SKM-1 (cell line): ENCODE measurements at regions not wholly inside any gene's neighbourhood (a gene's known extent, or its start where the extent isn't known, plus 50 kb on each side); places are given as distances from the start of the nearest gene placed in this dataset.

Source experiments
- DNase-seq: peaks from one replicate; lab custom pipeline; 2025; ENCODE audit not compliant: unreplicated experiment; lab: John Stamatoyannopoulos, UW

DNA sequence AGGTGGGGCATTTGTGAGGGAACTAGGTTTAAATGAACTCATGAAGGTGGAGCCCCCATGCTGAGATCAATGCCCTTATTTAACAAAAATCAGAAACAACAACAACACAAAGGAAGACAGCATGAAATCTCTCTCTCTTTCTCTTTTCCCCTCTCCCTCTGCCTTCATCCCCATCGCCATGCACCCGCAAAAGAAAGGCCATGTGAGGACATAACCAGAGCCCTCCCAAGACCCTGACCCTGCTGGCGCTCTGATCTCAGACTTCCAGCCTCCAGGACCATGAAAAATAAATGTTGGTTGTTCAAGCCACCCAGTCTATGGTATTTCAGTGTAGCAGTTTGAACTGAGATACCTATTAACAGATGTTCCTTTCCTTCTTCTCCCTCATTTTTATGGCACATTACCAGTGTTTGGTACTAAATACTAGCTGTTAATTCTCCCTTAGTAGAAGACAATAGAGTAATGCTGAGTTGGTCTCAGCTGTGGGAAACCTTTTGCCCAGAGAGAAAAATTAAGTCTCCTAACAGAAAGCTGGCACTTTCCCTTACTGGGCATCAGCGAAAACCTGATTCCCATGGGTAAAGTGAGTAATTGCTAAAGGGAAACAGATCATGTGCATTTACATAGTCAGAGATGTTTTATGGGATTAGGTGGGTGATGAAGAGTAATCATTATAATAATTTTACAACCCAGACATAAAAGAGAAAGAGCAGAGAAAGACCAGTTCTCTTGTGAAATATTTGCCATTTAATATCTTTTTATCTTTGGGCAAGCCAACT, 264.0 kb upstream of the PLEKHG7 start:
- DNase-seq: no peak

DNA sequence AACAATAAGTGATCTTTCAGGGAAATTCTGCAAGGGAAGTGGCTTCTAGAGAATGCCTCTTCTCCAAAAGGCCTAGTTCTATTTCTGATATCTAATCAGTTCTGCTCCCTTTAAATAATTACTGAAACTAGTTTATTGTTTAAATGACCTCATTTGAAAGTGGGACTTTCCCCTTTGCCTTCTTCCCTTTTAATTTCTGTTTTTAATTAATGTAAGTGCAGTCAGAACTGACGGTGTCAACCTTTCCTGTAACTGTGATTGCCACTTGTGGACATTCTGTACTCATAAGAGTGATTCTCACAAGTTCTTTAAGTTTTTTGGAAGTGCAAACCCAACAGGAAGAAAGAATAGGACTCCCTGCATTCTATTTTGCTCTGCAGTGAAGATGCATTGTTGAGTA, 265.3 kb upstream of the PLEKHG7 start:
- no peak for DNase-seq

DNA sequence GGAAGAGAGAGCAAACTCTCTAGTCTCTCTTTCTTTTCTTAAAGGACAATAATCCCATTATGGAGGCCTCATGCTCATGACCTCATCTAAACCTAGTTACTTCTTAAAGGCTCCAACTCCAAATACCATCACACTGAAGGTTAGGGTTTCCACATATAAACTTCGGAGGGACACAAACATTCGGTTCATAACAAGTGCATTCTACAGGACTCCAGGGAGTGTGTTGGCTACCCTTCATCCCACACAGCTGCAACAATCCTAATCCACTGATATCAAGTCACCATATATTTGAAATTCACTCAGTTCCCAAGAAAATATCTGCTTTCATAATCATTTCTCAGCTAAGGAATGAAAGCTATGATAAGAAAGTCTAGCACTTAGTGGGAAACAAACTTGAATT, 265.9 kb upstream of the PLEKHG7 start:
- DNase-seq: no peak

DNA sequence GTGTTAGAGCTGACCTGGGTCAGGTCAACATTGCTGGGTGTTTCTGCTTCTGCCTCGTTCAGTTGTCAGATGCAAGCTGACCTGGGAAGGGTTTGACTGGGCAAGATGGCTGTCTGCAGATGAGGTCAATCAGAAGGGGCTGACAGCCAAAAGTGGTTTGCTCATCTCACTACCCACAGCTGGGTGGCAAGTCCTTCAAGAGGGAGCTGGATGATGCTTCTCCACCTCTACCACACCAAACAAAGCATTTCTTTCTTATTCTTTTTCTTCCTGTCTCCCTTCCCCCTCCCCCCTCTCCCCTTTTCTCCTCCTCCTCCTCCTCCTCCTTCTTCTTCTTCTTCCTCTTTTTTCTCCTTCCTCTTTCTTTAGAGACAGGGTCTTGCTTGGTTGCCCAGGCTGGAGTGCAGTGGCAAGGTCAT, 268.2 kb upstream of the PLEKHG7 start:
- DNase-seq: no peak

DNA sequence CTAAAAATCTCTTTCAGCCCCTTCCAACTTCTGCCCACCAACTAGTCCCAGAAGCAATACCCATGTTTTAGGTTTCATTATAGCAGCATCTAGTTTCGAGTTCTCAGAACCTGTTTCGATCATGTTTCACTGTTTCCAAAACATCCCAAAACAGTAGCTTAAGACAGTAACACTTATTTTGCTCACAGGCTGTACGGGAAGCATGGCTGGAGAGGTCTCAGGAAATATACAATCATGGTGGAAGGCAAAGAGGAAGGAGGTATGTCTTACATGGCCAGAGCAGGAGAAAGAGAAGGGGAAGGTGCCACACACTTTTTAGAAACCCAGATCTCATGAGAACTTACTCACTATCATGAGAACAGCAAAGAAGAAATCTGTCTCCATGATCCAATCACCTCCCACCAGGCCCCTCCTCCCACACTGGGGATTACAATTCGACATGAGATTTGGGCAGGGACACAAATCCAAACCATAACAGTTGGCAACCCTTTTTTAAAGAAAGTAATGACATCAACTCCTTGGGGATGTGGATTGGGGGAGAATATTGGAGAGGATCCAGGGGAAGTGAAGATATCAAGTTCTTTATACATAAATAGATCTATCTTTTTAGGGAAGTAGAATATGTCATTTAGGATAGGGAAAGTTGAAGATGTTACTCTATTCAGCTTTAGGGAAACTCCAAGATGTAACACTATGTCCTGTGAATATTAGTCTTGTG, 269.9 kb upstream of the PLEKHG7 start:
- no peak for DNase-seq

DNA sequence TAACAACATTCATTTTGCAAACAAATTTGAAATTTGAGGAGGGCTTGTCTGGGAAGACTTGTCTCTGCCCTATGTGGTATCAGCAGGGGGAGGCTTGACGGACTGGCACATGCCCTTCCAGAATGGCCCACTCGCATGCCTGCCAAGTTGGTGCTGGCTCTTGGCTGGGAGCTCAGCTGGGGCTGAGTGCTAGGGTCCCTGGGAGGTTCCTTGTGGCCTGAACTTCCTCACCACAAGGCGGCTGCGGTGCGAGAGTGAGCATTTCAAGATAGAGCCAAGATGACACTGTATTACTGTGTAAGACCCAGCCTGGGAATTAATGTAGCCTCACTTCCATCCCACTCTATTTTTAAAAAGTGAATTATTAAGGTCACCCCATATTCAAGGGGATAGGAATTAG, 271.6 kb upstream of the PLEKHG7 start:
- DNase-seq: no peak

DNA sequence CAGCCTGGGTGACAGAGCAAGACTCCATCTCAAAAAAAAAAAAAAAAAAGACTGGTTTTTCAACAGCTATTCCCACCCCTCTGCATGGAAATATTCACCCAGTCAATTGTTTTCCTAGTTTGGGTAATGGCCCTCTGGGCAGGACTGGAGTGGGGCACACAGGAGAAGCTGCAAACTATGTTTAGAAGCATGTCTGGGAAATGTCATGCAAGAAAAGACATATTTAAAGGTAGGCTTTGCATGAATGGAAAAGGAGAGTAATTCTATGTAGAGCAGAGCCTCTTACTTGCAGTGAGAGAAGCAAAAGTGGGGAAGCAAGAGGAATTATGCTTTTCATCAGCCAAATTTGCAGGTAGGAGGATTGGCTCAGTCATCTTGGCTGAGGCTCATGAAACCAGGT, 276.5 kb upstream of the PLEKHG7 start:
- DNase-seq: no peak

DNA sequence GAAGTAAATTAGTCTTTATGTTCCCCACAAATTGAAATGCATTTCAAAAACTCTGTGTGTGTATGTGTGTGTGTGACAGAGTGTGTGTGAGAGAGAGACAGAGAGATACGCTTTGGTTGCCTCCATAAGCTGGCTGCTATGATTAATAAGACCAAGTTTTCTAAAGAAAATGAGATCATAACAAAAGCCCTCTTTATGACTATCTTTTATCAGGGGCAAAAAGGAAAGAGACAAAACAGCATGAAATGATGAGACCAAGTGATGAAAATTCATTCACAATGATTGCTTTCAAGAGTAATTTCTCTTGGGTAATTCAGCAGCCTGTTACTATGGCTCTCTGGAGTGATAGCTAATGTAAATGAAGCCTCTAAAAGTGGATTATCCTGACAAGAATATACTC, 277.6 kb upstream of the PLEKHG7 start:
- DNase-seq: no peak

DNA sequence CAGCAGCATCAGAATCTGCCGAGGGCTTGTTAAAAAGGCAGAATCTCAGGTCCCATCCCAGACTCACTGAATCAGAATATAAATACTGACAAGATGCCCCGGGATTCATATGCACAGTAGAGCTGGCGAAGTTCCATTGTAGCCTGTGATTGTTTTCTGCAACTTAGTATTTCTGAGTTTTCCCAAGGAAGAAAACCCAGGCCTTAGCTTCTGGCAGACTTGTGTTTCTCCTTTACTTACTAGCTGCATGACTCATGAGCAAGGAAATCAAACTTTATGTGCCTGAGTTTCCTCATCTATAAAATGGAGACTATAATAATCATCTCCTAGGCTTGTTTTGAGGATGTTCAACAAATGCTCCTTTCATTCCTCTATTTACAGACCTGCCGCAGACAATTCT, 278.5 kb upstream of the PLEKHG7 start:
- DNase-seq: no peak

DNA sequence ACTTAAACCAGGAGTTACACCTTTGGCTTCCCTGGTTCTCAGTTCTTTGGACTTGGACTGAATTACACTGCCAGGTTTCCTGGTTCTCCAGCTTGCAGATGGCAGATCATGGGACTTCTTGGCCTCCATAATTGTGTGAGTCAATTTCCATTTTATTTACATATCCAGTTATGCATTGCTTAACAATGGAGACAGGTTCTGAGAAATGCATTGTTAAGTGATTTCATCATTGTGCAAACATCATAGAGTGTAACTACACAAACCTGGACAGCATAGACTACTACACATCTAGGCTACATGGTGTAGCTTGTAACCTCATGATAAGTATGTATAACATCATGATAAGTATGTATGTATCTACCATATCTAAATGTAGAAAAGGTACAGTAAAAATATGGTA, 276.1 kb upstream of the BTG1 start:
- DNase-seq: no peak

DNA sequence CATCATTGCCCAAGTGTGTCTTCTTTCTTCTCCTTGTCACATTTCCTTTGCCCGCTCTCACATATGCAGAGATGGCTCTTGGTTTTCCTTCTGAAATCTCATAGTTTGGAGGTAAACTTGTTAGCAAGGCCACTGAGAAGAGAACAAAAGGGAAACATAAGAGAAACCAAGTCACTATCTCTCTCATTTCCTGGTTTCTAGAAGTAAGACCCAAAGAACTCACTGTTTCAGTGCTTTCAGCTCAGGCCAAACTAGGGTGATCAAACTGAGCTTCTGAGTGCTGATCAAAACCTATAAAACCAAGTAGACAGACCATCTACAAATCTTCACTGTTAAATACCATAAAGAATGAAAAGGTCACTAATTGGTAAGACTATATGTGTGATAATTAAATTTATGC, 275.4 kb upstream of the BTG1 start:
- DNase-seq: no peak

DNA sequence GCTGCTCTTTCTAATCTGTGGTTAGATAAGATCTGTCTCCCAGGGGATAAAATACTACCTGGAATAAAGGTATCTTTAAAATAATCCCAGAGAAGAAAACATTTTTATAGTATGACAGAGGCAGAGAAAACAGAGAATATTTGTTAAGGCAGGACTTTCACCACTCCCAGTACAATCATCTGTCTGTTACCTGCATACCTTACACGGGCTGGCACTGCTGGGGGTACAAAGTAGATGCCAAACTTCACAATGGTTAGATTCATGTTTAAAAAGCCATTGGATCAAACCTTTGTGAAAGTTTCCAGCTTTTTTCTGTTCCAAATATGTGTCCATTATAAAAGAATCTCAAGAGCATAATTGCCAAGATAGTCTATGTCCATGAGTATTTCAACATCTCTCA, 273.6 kb upstream of the BTG1 start:
- no peak for DNase-seq

DNA sequence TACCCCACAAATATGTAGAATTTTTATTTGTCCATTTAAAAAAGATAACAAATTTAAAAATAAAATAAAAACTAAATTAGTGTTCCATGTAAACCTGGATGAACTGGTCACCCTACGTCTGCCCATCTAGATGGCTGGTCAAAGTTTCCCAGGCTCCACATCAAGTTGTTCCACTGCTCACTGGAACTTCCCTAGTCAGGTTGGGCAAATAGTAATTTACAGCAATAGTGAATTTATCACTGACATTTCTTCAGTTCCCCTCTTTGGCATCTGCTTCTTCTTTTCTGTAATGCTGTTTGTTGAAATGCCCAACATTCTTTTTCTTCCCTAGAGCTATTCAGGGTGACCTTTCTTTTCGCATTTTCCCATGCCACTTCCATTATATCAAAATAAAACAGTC, 272.7 kb upstream of the BTG1 start:
- DNase-seq: no peak

DNA sequence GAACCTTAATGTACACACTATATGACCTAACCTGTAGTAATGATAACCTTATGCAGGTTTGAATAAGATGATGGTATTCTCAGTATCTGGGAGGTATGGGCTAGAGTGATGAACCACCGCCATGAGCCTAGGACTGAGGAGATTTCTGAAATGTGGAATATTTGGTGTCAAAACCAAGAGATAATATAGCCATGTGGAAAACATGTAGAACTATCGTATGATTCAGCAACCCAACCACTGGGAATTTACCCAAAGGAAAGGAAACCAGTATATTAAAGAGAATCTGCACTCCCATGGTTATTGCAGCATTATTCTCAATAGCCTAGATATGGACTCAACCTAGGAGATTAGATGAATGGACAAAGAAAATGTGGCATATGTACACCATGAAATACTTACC, 271.7 kb upstream of the BTG1 start:
- no peak for DNase-seq

DNA sequence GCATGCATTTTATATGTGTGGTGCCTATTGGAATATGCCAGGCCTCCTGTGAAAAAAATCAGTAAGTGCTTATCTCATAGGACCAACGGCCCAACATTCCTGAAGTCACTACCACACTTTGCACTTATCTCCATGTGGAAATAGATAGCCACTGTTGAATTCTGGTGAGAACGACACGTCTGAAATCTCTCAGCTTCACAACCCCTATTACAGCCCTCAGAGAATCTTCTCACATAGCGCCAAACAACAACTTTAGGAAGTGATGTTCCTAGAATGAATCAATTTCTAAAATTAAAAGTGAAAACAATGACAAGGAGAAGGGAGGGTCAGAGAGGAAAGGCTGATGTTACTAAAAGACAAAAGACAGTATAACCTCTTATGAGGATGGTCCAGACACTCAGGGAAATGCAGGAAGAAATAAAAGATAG, 270.8 kb upstream of the BTG1 start:
- no peak for DNase-seq

DNA sequence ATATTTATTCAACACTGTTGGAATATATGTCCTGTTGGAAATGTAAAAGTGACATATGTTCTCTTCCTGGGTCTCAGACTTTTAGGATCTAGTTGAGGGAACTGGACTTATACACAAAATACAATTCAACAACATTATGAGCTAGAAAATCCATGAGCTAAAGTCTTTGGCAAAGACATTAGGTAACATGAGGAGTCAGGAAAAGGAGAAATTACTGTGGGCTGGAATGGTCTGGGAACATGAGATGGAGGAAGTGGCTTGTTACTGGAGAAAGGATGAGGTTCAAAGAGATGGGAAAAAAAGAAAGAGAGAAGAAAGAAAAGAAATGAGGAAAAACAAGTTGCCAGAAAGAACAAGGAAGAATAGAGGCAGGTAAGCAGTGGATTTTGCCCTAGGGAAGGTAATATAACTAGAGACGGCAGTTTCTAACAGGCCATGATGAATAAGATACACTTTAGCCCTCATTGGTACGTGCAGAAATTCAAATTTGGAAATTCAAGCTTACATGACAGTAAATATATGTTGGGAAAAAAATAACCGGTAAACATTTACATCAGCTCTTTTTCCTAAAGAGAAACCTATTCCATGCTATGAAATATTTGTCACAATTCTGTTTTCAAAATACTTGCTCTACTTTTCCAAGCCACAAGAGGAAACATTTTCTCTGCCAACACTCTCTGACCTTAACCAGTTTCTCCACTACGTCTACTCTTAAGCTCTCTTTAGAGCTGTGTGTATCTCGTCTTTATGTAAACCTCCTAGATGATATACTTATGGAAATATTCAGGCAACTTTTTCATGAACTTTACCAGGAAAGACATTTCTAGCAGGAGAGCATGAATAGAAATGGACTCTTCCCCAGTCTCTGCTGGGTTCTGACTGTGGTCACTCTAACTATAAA, 268.8 kb upstream of the BTG1 start:
- no peak for DNase-seq

DNA sequence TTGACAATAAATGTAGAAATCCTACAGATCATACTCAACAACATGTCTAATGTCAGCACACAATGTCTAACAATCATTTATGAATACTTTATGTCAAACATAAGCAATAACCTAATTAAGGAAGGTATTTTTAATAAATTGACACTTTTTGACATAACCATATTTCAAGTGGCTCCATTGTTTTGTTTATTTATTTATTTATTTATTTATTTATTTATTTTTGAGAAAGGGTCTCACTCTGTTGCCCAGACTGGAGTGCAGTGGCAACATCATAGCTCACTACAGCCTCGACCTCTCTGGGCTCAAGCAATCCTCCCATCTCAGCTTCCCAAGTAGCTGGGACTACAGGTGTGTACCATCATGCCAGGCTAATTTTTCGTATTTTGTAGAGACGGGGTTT, 267.6 kb upstream of the BTG1 start:
- DNase-seq: no peak

DNA sequence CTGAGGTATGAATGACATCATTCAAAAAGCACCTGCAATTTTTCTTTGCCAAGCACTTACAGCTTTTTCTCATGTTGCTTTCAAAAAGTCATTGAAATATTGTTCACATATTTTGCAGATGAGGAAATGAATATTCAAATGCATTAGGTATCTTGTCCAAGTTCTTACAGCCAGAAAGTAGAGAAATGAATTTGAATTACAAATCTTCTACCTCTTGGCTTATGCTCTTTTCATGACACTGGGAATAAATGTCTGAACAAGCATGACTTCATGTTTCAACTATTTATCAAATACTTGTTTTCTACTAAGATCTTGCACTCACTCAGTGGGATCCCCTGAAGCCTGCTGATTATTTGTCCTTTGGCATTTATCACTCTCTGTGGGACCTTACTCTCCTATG, 267.2 kb upstream of the BTG1 start:
- no peak for DNase-seq

DNA sequence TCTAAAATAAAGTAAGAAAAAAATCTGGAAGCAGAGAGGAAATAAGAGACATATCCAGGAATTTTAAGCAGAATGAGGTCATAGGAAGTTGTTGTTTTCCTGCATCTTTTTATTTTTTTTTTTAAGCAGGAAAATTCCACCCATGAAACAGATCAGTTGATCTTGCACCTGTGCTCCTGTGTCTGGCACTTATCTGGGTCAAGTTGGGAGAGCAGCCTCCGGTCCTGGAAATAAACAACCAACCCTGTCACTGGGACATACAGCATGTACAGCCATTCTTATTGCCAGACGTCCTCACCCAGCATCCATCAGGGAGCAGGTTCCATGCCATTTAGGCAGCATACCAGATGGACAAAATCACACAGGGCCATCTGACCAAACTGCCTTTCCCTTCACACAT, 266.0 kb upstream of the BTG1 start:
- DNase-seq: no peak

DNA sequence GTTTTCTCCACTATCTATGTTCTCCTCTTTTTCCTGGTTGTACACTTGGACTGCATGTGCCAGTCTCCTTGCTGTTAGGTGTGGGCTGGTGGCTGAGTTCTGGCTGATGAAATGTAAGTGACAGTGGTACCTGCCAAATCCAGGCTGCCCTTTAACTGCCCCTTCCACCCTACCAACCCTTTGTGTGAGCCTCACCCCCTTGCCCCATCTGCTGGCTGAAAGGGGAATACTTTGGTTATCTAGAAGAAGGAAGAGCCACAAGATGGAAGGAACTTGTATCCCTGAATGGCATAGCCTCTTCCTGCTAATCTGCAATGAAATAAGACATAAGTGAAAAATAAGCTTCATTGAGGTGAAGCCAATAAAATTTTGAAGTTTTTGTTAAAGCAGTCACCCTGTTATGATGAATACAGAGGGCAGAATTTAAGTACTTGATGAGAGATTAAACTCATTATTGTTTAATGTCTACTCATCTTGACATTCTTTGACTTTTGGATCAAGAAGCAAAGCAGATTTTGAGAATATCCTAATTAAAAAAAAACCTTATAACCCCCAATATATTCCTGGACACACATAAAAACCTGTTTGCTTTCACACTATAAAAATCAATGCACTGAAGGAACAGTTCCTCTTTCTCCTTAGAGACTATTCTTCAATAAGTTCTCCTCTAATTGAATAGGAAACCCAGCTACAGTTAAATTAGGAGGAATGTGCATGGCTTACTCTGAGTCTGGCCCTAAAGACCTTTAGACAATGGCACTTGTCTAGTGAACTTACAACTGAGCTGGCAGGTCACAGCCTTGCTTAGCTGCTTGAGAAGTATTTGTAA, 262.6 kb upstream of the BTG1 start:
- no peak for DNase-seq
